ENCODE measurements at regions not wholly inside any gene's neighbourhood (a gene's known extent, or its start where the extent isn't known, plus 50 kb on each side); places are given as distances from the start of the nearest gene placed in this dataset.

DNA sequence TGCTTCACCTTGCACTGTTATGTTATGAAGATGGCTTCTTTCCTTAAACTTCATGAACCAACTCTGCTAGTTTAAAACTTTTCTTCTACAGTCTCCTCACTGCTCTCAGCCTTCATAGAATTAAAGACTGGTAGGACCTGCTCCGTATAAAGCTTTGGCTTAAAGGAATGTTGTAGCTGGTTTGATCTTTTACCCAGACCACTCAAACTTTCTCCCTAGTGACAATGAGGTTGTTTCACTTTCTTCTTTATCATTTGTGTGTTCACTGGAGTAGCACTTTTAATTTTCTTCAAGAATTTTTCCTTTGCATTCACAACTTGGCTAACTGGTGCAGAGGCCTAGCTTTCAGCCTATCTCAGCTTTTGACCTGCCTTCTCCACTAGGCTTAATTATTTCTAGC lies 316.4 kb upstream of the RNF32 start:
- TF ChIP-seq TARDBP (IDR thresholded peaks at IDR 0.05) (no peak), FOXK2 (IDR thresholded peaks at IDR 0.05) (no peak), NFRKB (IDR thresholded peaks at IDR 0.05) (no peak), ELF4 (IDR thresholded peaks at IDR 0.05) (no peak), SUZ12 (IDR thresholded peaks at IDR 0.05) (no peak), SP1 (IDR thresholded peaks at IDR 0.05) (no peak), FOXA1 (IDR thresholded peaks at IDR 0.05) (no peak), L3MBTL2 (conservative IDR thresholded peaks at IDR 0.05) (no peak), CTBP1 (IDR thresholded peaks at IDR 0.05; ENCODE audit: borderline replicate concordance) (no peak)
